RWPE2 (cell line): ENCODE measurements at regions not wholly inside any gene's neighbourhood (a gene's known extent, or its start where the extent isn't known, plus 50 kb on each side); places are given as distances from the start of the nearest gene placed in this dataset.

Source experiments
- ATAC-seq: fragments of 200-7000 bp; cut with Tn5 transposase; 3 replicates; pipeline ENCODE4 v1.9.1; 2021; ENCODE audit warnings: low read depth
- DNase-seq: peaks from one replicate; pipeline ENCODE4 v3.0.0-alpha.2; 2020; ENCODE audit warnings: low spot score
- H3K27ac ChIP-seq: fragments of 450-650 bp; 2 replicates; pipeline ENCODE4 v1.5.1; 2017; ENCODE audit warnings: mild to moderate bottlenecking; ENCODE audit not compliant: poor library complexity, severe bottlenecking
- H3K27me3 ChIP-seq: fragments of 250-450 bp; sonication (Bioruptor Pico); 2 replicates; pipeline ENCODE4 v1.5.1; 2021; ENCODE audit warnings: mild to moderate bottlenecking, moderate library complexity; ENCODE audit not compliant: insufficient read depth, poor library complexity, severe bottlenecking
- H3K36me3 ChIP-seq: fragments of 250-450 bp; sonication (Bioruptor Pico); 2 replicates; pipeline ENCODE4 v1.5.1; 2020; ENCODE audit warnings: low read depth, mild to moderate bottlenecking, moderate library complexity
- H3K4me1 ChIP-seq: fragments of 250-450 bp; sonication (Bioruptor Pico); 2 replicates; pipeline ENCODE4 v1.5.1; 2021; ENCODE audit warnings: mild to moderate bottlenecking, moderate library complexity; ENCODE audit not compliant: insufficient read depth, poor library complexity, severe bottlenecking
- H3K4me3 ChIP-seq: fragments of 250-450 bp; sonication (Bioruptor Pico); 2 replicates; pipeline ENCODE4 v1.5.1; 2021; ENCODE audit warnings: mild to moderate bottlenecking, moderate library complexity; ENCODE audit not compliant: severe bottlenecking
- H3K9me3 ChIP-seq: fragments of 250-450 bp; sonication (Bioruptor Pico); 2 replicates; pipeline ENCODE4 v1.5.1; 2021; ENCODE audit warnings: mild to moderate bottlenecking, moderate library complexity; ENCODE audit not compliant: severe bottlenecking
- CTCF ChIP-seq: fragments of 450-650 bp; IDR thresholded peaks from one replicate; pipeline ENCODE4 v1.5.1; 2017; ENCODE audit warnings: mild to moderate bottlenecking, moderate library complexity; ENCODE audit not compliant: poor library complexity, severe bottlenecking

- H3K4me3 ChIP-seq = no peak overlapping the region
- ATAC-seq (no peak), DNase-seq (no peak)
- H3K4me1 ChIP-seq = no peaks in the 10 kb centered on the region
- H3K36me3 ChIP-seq = no peaks in the 10 kb centered on the region
- H3K27me3 ChIP-seq = no peaks in the 10 kb centered on the region
- no peak overlapping the region for H3K27ac ChIP-seq
- no peaks in the 10 kb centered on the region for H3K9me3 ChIP-seq
- TF ChIP-seq CTCF = no peak
These were observed 1216.1 kb downstream of the FSTL5 start for GRCh38 chr4:160947653-160948052.

GRCh38 chr4:160956875-160957274 lies 1206.9 kb downstream of the FSTL5 start:
- Histone ChIP-seq H3K4me1 (no peaks in the 10 kb centered on the region), H3K27me3 (no peaks in the 10 kb centered on the region), H3K36me3 (no peaks in the 10 kb centered on the region), H3K27ac (no peak overlapping the region), H3K4me3 (no peak overlapping the region), H3K9me3 (no peaks in the 10 kb centered on the region)
- no peak for ATAC-seq
- no peak for TF ChIP-seq CTCF
- no peak for DNase-seq

- H3K9me3 ChIP-seq = no peaks in the 10 kb centered on the region
- no peaks in the 10 kb centered on the region for H3K36me3 ChIP-seq
- H3K4me3 ChIP-seq = no peak overlapping the region
- ATAC-seq (no peak), DNase-seq (no peak)
- no peak for TF ChIP-seq CTCF
- no peaks in the 10 kb centered on the region for H3K27me3 ChIP-seq
- no peaks in the 10 kb centered on the region for H3K4me1 ChIP-seq
- no peak overlapping the region for H3K27ac ChIP-seq
These were observed 1193.9 kb downstream of the FSTL5 start for GRCh38 chr4:160969925-160970324.

- Histone ChIP-seq H3K4me1 (no peaks in the 10 kb centered on the region), H3K36me3 (no peaks in the 10 kb centered on the region), H3K27ac (no peak overlapping the region), H3K27me3 (no peaks in the 10 kb centered on the region), H3K9me3 (no peaks in the 10 kb centered on the region), H3K4me3 (no peak overlapping the region)
- no peak for TF ChIP-seq CTCF
- ATAC-seq = no peak
- no peak for DNase-seq
These were observed 1183.7 kb downstream of the FSTL5 start for GRCh38 chr4:160980091-160980490.

- H3K27ac ChIP-seq = no peak overlapping the region
- DNase-seq = no peak
- H3K36me3 ChIP-seq = no peaks in the 10 kb centered on the region
- H3K4me1 ChIP-seq = no peaks in the 10 kb centered on the region
- H3K4me3 ChIP-seq = no peak overlapping the region
- no peaks in the 10 kb centered on the region for H3K27me3 ChIP-seq
- no peak for ATAC-seq
- no peak for TF ChIP-seq CTCF
- H3K9me3 ChIP-seq = no peaks in the 10 kb centered on the region
These were observed 1182.7 kb downstream of the FSTL5 start for GRCh38 chr4:160981083-160981482.
